Kidney epithelial cell (primary cell): ENCODE measurements at regions not wholly inside any gene's neighbourhood (a gene's known extent, or its start where the extent isn't known, plus 50 kb on each side); places are given as distances from the start of the nearest gene placed in this dataset.
"Not testable (repeated sequence)": the region's sequence is repeated elsewhere in the genome, so short reads cannot be mapped to it uniquely, and the experiment has no call there.

Experiments used
- DNase-seq: peaks from one replicate; pipeline ENCODE4 v3.0.0-alpha.2; 2010; ENCODE audit warnings: low read depth
- H3K27me3 ChIP-seq: 2 replicates; pipeline ENCODE4 v1.6.0; 2011; ENCODE audit warnings: low read length; ENCODE audit not compliant: control insufficient read depth, insufficient read depth
- H3K36me3 ChIP-seq: 2 replicates; pipeline ENCODE4 v1.5.1; 2011; ENCODE audit warnings: low read length; ENCODE audit not compliant: control insufficient read depth, insufficient read depth
- H3K4me3 ChIP-seq: 2 replicates; pipeline ENCODE4 v1.5.1; 2011; ENCODE audit warnings: low read depth, mild to moderate bottlenecking, control low read depth, low read length
- CTCF ChIP-seq: IDR thresholded peaks from 2 replicates; pipeline ENCODE4 v1.5.1; 2011; ENCODE audit warnings: mild to moderate bottlenecking, moderate library complexity, low read length, control low read depth, inconsistent platforms; ENCODE audit not compliant: insufficient read depth, poor library complexity, severe bottlenecking

- not testable (repeated sequence) for H3K4me3 ChIP-seq, H3K36me3 ChIP-seq, H3K27me3 ChIP-seq, DNase-seq
- peak; percentile 8 for TF ChIP-seq CTCF
Observed at GRCh38 chr1:850318-850717, 73.4 kb upstream of the SAMD11 start.

- H3K4me3 ChIP-seq, H3K27me3 ChIP-seq, H3K36me3 ChIP-seq: not testable (repeated sequence)
- DNase-seq, result peak; percentile 18
Observed at GRCh38 chr1:851398-851797, 72.3 kb upstream of the SAMD11 start.

- not testable (repeated sequence) for H3K36me3 ChIP-seq, H3K27me3 ChIP-seq, DNase-seq, H3K4me3 ChIP-seq
Observed at GRCh38 chr1:851841-852240, 71.9 kb upstream of the SAMD11 start.

GRCh38 chr1:855202-855981, 68.3 kb upstream of the SAMD11 start:
- not testable (repeated sequence) for H3K36me3 ChIP-seq, DNase-seq, H3K27me3 ChIP-seq, H3K4me3 ChIP-seq

GRCh38 chr1:856541-857057, 67.1 kb upstream of the SAMD11 start:
- not testable (repeated sequence) for H3K4me3 ChIP-seq, DNase-seq, H3K36me3 ChIP-seq, H3K27me3 ChIP-seq

- H3K27me3 ChIP-seq, H3K4me3 ChIP-seq, H3K36me3 ChIP-seq, DNase-seq: not testable (repeated sequence)
Observed at GRCh38 chr1:857926-858648, 65.6 kb upstream of the SAMD11 start.

GRCh38 chr1:858649-859041, 65.1 kb upstream of the SAMD11 start:
- not testable (repeated sequence) for H3K27me3 ChIP-seq, H3K4me3 ChIP-seq, DNase-seq, H3K36me3 ChIP-seq

GRCh38 chr1:860941-861340, 62.8 kb upstream of the SAMD11 start:
- DNase-seq, H3K4me3 ChIP-seq, H3K36me3 ChIP-seq: not testable (repeated sequence)
- H3K27me3 ChIP-seq, result peaks cover 11% of the 10 kb centered on the region

GRCh38 chr1:861714-862113, 62.0 kb upstream of the SAMD11 start:
- Histone ChIP-seq H3K4me3 (no peak overlapping the region), H3K27me3 (peaks cover 15% of the 10 kb centered on the region), H3K36me3 (no peaks in the 10 kb centered on the region)
- no peak for DNase-seq
- no peak for TF ChIP-seq CTCF

- not testable (repeated sequence) for DNase-seq, H3K36me3 ChIP-seq, H3K4me3 ChIP-seq
- H3K27me3 ChIP-seq, result peaks cover 15% of the 10 kb centered on the region
Observed at GRCh38 chr1:862601-863000, 61.1 kb upstream of the SAMD11 start.

- DNase-seq, H3K36me3 ChIP-seq, H3K4me3 ChIP-seq: not testable (repeated sequence)
- peaks cover 11% of the 10 kb centered on the region for H3K27me3 ChIP-seq
Observed at GRCh38 chr1:865633-866032, 58.1 kb upstream of the SAMD11 start.
